HG03558 (cell line): ENCODE measurements at regions not wholly inside any gene's neighbourhood (a gene's known extent, or its start where the extent isn't known, plus 50 kb on each side); places are given as distances from the start of the nearest gene placed in this dataset.

Experiments used
- ATAC-seq: cut with Tn5 transposase; IDR thresholded peaks from one replicate; pipeline ENCODE4 v1.9.1; 2021; ENCODE audit warnings: moderate number of reproducible peaks; ENCODE audit not compliant: unreplicated experiment; ENCODE audit errors: extremely low read depth

DNA sequence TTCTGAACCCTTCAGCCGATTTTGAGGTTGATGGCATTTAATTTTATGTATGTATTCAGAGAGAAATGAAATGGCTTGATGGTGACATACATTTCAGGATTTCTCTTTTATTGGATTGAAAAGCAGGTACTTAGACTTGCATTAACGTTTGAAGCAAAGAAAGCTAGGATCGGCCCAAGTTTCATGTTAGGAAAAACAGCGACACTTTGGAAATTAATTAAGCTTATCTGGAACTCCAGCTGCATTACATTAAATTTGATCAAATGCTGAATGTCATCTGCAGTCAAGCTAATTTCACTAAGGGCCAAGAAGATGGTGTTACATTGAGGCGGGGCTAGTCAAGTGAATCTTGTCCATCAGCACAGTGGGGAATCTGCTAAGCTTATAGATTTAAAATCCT lies 441.8 kb downstream of the IRS1 start:
- ATAC-seq = no peak

DNA sequence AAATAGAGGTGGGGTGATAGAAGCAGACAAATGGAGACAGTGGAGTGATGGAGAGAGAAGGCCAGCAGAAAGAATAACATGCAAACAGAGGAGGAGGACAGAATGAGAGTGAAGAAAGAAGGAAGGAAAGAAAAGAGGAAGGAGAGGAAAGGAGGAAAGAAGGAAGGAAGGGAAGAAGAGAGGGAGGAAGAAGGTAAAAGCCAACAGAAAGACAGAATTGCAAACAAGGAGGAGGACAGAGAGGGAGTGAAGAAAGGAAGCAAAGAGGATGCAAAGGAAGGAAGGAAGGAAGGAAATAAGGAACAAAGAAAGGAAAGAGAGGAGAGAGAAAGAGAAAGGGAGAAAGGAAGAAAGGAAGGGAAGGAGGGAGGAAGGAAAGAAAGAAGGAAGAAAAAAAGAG lies 444.0 kb downstream of the IRS1 start:
- no peak for ATAC-seq

GRCh38 chr2:226354434-226354833 lies 445.2 kb downstream of the IRS1 start:
- no peak for ATAC-seq

DNA sequence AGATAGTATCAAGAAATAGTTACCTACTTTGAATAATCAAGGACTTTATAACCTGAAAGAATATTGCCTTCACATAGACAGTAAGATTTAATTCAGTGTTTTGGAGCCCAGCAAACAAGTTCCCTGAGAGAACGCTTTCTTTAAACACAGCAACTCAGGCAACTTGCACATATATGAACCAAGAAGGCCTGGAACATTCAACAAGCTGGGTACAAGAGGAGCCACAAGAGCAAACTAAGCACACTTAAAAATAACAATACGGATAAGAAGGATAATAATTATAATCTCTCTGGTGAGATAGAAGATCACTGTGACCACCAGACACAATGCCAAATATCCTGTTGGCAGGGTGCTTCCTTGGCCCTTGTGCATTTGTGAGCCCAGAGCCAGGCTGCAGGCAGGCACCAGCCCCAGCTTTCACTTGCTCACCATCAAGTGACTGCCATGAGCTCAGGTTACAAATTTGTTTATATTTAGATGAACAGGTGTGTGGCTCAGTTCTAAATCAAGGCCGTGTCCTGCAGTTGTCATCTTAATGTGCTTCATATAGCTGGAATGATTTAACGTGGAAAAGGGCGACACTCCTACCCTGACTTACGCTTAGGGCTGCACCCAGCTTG lies 446.6 kb downstream of the IRS1 start:
- ATAC-seq = no peak

GRCh38 chr2:226351711-226352110 lies 447.9 kb downstream of the IRS1 start:
- ATAC-seq = no peak

GRCh38 chr2:226339616-226340015 lies 460.0 kb downstream of the IRS1 start:
- ATAC-seq = no peak

DNA sequence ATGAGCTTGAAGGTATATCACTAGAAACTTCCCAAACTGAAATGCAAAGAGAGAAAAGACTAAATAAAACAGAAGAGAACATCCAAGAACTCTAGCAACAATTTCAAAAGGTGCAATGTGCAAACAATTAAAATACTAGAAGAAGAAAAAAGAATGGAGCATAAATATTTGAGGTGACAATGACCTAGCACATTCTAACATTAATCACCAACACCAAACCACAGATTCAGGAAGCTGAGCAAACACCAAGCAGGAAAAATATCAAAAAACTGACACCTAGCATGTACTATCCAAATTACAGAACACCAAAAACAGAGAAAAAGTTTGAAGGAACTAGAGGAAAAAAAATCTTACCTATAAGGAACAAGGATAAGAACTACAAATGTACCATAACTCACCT lies 460.8 kb downstream of the IRS1 start:
- ATAC-seq = no peak

- ATAC-seq = no peak
Measured at GRCh38 chr2:226337941-226338600, 461.5 kb downstream of the IRS1 start.

DNA sequence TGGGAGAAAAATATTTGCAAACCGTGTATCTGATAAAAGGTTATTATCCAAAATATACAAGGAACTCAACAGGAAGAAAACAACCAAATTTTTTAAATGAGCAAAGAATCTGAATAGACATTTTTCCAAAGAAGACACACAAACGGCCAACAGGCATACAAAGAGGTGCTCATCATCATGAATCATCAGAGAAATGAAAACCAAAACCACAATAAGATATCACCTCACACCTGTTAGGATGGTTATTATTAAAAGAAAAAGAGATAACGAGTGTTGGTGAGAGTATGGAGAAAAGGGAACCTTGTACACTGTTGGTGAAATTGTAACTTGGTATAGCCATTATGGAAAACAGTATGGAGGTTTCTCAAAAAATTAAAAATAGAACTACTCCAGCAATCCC lies 463.3 kb downstream of the IRS1 start:
- ATAC-seq = no peak

GRCh38 chr2:226334981-226335720 lies 464.5 kb downstream of the IRS1 start:
- no peak for ATAC-seq

GRCh38 chr2:226333388-226333787 lies 466.2 kb downstream of the IRS1 start:
- no peak for ATAC-seq

DNA sequence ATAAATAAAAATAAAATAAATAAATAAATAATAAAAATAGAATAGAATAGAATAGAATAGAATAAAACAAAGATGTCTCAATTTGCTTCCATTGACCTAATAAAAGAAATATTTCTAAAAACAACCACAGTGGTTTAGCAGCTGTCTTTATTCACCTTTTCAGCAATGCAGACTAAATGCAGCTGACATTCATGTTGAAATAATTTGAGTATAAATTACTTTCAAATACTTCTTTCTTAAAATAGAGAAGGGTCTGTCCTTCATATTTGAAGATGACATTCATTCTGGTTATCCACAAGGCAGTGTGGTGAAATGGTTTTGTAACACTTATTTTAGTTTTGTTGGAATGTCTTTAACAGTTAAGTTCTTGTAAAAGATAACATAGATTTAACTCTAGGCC lies 469.4 kb downstream of the IRS1 start:
- no peak for ATAC-seq

DNA sequence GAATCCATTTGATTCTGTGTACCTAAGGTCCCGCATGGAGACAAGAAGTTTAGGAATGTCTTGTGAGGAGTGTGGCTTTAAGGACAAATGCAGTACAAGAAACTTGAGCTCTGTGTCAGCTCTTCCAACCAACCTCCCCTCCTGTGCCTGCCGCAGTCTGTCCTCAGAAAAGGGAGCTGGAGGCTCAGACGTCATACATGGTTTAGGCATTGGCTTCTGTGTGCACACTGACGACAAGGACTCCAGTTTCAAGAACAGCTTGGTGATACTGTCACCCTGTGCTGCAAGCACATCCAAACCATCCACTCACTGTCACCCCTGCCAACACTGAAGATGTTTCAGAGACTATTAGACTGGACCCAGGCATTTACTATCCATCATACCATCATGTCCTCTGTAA lies 470.4 kb downstream of the IRS1 start:
- no peak for ATAC-seq

GRCh38 chr2:226327830-226328229 lies 471.8 kb downstream of the IRS1 start:
- ATAC-seq = no peak

- ATAC-seq = no peak
Measured at GRCh38 chr2:226325526-226325925, 474.1 kb downstream of the IRS1 start.

DNA sequence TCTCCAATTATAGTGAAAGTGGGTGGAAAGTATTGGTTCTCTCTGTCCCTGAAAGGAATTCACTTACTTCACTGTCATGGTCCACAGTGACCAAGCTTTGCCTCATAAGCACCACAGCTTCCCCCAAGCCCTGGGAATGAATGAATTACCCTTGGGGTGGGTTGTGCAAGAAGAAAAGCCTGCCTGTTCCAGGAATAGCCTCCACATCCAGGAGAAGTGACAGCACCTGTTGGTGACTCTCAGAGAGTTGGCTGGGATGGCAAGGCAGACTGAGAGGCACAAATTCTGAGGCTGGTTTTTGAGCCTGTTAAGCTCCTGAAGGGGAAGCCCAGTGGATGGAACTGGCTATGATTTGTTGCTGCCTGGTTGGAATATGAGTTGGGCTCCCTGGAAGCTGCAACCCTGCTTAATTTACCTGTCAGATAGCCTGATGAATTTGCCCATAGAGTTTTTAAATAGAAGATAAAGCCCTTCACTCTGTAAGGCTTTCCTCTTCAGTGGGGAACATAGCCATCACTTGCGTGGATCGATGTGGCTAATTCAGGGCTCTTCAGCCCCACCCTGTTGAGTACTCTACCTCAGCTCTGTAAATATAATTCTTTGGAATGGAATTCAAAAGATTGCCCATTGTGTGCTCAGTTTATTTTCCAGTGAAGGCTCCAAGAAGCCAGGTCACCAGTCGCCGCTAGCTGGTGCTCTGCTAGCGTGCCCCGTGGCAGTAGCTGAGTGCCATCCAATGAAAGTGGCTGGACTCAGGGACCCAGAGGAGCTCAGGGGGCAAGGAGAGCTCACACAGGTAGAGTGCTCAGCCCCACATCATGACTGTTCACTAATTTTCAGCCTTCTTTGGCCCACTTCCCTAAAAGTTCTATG lies 479.3 kb downstream of the IRS1 start:
- ATAC-seq = no peak

GRCh38 chr2:226317970-226318369 lies 481.6 kb downstream of the IRS1 start:
- no peak for ATAC-seq

- no peak for ATAC-seq
Measured at GRCh38 chr2:226313060-226313459, 486.6 kb downstream of the IRS1 start.

DNA sequence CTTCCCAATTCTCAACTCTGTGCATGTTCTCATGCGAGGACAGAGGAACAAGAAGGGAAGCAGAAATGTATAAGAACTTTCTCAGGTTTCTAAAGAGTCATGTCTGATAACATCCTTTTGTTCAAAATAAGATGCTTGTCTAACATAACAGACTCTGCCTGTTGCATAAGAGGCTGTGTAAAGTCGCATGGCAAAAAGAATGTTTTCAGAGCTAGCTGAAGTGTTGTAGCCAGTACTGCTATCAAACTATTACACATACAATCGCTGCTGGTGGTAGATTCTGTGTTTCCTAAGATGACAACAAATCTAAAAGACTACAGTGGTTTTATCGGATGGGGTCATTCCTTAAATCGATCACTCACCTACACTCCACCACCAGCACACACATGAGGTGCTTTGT lies 487.5 kb downstream of the IRS1 start:
- ATAC-seq = no peak

DNA sequence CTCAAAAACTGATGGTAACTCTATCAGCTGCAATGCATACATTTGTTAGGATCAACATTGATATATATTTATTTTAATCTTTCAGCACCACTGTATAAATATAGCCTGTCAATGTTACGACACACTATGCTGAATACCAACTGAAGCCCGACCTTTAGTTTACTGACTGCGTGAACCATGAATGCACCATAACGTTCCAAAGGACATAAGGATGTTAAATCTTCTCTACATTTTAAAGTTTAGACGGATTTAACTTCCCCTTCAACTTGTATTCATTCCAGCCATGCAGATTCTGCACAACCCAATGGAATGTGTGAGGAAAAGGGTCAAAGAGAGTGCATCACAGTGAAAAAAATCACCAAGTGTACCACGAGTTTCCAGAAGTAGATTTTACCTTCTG lies 489.5 kb downstream of the IRS1 start:
- ATAC-seq = no peak

DNA sequence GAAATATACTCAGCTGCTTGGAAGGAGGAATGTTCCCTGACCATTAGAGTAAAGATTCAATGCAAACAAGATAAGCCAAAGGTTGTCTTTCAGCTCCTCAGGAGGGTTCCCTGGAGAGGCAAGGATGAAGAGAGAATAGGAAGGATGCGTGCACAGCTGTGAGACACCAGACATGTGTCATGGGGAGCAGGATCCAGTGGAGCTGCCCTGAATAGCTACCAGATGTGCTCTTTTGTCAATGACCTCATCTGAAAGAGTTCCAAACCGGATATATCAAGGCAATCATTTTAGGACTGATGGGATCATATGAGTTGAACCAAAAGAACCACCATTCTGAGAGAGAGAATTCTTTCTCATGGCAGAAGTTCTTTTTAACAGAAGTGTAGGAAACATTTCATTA lies 490.6 kb downstream of the IRS1 start:
- ATAC-seq = no peak
